HTR-8/SVneo (cell line): ENCODE measurements at regions not wholly inside any gene's neighbourhood (a gene's known extent, or its start where the extent isn't known, plus 50 kb on each side); places are given as distances from the start of the nearest gene placed in this dataset.

Experiments
- DNase-seq: peaks from one replicate; pipeline ENCODE4 v3.0.0; 2011; ENCODE audit warnings: low spot score, mixed read lengths; ENCODE audit not compliant: insufficient read length
- FAIRE-seq: peaks from 2 replicates; lab custom pipeline; 2011; peaks lifted over from hg19 to GRCh38; lab: Jason Lieb, UNC

DNA sequence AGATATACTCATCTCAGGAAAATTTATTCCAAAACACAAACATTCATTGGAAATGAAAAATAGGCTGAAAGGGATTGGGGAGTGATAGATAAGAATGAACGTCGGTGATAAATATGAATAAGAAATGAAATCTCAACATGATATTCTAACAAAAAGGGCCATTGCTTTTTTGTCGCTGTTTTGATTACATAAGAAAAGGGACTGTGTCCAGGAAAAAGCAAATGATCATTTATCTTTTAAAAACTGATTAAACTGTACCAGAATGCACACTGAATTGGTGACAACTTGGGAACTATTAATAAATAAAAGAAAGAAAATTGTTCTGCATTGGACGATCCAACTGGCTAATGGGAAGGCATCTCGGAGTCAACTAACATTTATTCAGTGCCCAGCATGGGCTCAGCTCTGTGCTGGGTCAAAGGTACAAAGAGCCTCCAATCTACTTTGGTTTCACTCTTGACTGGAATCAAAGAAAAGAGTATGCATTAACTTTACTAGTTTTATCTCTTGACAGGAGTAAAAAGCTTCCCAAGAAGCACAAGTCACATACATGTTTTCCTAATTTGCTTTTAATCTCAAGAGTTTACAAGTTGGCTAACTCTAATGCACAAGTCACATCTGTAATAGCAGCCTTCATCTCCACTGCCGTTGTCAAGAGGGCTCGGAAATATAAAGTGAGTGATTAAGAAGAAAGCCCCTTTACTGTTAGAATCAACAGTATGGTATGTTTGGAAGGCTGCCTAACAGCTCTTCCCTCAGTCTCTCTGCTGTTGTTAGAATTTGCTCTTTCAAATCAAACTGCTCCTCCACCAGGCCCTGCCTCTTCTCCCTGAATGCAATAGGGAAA is 280.0 kb downstream of the IGSF11 start:
- FAIRE-seq (no peak), DNase-seq (no peak)

DNA sequence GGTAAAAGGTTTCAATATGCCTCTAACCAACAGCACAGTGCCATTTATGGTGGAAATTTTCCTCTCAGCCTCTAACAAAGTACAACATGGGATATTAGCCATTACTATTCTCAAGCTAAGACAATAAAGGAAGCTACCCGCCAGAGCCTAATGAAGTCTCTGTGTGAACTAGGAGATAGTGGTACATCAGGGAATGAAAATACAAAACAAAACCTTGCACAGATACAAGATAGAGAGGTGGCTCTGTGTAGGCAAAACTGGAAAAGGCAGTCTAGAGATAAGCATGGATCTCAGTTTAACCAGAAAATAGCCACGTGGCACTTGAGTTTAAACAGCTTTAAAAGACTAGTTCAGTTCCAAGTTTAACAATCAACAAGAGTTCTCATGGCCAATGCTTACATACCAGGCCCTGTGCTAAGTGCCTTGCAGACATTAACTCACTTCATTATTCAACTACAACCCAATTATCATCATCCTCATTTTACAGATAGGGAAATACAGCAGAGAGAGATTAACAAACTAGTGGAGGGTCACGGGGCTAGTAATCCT is 279.3 kb downstream of the IGSF11 start:
- no peak for FAIRE-seq
- no peak for DNase-seq

DNA sequence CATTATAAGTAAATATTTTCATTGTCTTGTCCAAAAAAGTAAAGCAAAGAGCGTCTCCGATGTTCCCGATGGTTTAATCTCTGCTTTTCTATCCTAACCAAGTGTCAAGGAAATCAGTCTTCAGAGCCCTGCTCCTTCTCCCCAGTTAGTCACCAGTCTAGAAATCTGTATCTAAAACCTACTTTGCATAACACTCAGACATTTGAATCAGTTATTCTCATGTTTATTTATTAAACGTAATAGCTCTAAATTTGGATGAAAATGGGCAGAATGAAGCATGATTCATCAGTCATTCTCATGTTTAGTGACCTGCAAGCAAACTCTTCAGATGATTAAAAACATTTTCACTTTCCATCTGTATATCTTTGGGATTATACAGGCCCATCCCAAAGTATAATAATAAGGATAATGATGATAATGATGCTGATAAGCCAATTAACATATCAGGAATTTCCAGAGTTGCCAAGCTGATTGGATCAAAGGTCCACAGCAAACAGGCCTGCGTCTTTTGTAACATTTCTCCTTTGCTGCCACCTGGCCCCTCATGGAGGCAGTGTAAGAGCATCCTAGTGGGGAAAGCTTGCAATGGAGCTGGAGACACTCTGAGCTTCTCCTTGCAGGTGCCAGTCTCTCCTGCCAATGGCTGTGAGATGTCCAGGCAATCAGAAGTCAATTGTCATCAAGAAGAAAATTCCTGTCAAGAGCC is 273.9 kb downstream of the IGSF11 start:
- no peak for FAIRE-seq

DNA sequence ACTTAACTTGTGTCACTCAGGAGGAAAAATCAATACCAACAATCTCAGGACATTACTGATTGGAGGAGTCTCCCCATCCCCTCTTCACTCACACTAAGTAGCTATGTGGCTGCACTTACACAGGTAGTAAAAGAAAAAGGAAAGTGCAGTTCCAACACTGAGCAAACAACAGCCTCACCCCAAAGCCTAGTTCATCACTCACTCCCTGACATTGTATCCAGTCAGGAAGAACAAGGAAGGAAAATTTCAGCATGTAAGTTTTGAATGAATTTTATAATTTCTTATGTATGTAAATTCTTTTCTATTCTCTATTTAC is 273.4 kb downstream of the IGSF11 start:
- DNase-seq = no peak
- FAIRE-seq = no peak

More for the DNA sequence above, 273.9 kb downstream of the IGSF11 start:
- no peak for DNase-seq

DNA sequence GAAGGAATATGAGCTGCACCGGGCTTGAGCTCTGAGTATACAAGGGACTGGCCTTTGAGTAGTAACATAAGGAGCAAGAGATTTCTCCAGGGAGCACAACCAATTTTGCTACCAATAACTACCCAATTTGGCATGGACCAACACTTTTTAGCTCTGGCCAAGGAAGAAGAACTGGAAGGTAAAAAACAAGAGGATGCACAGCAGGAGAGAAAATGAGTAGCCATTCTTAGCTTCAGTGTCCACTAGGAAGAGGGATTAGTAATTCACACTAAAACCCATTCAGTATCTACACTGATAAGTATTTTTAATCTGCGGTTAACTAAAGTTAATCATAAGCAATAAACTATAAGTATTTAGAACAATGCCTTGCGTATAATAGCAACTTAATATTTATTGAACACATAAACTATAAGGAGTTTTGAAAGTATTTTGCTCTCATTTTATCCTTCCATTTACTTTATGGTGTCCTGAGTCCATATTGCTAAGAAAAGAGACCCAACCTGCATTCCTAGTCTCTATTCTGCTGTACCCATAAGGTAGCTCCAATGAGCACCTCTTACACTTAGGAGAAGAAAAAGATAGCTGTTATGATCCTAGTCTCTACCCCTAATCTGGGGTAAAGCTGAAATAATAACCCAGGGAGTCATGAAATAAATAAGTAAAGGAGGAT is 268.9 kb downstream of the IGSF11 start:
- no peak for DNase-seq
- no peak for FAIRE-seq

DNA sequence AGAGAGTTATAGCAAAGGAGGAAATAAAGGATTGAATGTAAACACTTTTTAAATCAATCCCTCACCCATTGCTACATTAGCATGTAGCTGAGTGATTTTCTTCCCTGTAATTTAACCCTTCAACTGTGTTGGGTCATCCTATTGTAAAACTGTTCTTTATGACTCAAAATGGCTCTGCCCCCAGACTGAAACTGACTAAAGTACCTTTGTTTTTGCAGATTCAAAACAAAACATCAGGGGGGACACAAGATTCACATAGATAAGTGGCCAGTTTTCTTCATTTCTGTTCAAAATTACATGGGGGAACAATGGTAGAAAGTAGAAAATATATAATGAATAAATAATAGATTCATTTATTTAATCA is 268.4 kb downstream of the IGSF11 start:
- FAIRE-seq = no peak
- no peak for DNase-seq

DNA sequence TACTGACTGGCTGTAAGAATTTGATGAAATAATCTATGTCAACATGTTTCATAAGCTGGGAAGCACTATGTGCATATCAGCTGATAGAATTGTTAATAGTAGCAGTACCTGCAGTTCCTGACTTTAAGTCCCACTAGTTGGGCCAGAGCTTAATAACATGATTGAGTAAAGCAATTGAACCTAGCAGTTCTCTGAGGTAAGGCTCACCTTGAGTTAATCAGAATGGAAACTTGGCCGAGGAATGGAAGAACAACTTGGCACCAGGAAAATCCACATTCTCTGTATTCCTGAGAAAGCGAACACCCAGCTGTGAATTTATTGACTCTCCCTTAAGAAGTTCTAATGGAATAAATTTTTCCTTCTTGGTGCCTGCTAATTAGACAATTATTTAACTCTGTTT is 262.6 kb downstream of the IGSF11 start:
- no peak for FAIRE-seq
- DNase-seq = no peak

DNA sequence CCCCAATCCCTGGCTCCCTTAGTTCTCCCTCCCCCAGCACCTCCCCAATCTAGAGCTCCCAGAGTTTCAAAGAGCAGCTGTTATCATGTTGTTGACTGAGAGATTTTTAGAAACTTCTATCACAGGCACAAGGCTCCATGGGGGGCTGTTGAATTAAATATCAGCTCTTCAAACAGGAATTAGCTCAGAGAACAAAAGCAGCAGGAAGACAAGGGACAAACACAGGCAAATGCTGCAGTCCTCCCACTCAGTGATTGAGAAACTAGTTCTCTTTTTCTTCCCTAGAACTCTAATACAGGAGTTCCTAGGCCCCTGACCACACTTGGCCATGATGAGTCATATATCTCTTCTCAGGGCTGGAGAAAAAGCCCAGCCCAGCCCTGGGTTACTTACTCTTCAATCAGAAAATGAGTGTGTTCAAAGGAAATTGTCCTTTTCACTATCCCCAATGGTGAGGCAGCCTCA is 262.1 kb downstream of the IGSF11 start:
- FAIRE-seq (no peak), DNase-seq (no peak)

DNA sequence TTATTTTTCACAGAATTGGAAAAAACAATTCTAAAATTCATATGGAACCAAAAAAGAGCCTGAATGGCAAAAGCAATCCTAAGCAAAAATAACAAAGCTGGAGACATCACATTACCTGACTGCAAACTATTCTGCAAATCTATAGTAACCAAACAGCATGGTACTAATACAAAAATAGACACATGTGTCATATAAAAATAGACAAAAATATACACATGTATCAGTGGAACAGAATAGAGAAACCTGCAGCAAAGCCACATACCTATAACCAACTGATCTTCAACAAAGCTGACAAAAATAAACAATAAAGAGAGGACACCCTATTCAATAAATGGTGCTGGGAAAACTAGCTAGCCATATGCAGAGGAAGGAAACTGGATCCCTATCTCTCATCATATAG is 259.6 kb downstream of the IGSF11 start:
- DNase-seq (no peak), FAIRE-seq (no peak)

DNA sequence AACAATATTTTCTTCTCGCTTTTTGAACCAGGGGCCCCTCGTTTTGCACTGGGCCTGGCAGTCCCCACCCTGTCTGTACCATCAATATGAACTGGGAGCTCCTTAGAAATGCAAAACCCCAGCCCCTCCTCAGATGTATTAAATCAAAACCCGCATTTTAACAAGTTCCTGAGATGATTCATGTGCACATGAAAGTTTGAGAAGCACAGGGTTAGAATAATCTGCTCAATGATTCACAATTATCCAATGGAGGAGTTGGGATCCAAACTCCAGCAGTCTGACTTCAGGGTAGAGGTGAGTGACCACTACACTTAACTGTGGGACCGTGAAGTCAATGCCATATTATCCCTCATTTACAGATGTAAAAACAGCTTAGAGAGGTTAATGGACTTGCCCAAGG is 256.4 kb downstream of the IGSF11 start:
- no peak for FAIRE-seq
- DNase-seq = no peak

DNA sequence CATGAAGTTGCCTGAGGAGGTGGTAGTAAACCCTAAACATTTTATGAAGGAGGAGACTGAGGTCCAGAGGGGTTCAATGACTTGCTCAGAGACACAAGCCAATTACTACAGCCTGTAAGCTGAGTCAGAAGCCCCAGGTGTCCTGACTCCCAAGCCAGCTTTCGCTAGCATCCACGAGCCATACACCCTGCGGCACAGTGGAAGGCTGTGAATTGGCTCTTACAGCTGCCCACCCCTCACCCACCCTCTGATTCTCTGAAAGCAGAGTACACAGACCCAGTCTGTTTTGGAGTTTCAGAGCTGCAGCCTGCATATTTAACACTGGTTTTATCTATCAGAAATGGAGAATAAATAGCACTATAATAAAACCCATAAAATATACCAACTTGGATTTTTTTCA is 253.4 kb downstream of the IGSF11 start:
- FAIRE-seq = no peak
- no peak for DNase-seq

DNA sequence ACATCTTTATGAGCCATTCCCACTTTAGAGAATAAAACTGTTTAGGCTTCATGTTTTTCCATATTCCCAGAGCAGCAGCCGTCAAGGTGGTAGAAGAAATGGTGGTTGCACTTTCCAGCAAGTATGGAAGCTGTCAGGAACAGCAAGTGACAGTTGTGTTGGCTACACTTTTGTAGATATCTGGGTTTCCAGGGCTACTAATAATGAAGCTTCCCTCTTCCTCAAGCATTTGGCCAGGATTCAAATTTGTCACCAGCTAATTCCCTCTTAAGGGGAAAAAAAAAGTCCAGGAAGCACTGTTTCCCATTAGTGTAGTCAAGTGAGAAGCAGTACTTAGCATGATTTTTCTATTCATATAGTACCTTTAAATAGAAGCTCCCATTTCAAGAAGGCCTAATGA is 252.8 kb downstream of the IGSF11 start:
- no peak for DNase-seq

DNA sequence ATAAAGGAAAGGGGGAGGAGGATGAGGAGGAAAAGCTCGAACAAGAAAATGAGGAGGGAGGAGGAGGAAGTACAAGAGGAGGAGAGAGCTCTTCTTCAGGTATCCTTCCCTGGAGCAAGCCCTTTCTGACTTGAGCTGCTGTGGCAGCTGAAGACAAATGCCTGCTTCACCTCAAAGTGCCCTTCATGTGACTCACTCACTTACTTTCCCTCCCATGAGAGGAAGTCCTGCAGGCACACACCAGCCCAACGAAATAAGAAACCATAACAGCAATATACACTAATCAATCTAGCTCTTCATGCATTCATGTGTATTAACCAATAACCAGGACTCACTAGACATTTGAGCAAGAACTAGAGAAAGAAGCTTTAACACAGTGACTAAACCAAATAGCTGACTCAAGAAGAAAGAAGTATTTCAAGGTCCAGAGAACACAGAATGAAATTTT is 251.9 kb downstream of the IGSF11 start:
- DNase-seq = no peak
- FAIRE-seq = no peak

More for the DNA sequence above, 252.8 kb downstream of the IGSF11 start:
- FAIRE-seq = no peak

DNA sequence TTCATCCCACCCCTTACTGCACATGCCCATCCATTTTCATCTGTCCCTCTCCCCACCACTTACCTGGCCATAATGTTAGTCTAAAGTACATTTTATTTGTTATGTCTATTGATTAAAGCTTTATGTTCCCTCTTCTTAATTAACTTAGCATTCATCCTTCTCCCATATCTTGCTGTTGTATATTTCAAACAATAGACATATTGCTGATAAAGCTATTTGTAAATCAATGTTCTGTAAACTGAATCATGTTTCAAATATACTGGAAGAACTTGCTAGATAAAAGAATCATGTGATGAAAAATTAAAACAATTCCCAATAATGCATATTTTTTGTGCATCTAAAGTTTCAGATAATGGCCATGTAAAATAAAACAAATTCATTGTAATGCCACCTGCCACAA is 249.2 kb downstream of the IGSF11 start:
- FAIRE-seq (no peak), DNase-seq (no peak)

DNA sequence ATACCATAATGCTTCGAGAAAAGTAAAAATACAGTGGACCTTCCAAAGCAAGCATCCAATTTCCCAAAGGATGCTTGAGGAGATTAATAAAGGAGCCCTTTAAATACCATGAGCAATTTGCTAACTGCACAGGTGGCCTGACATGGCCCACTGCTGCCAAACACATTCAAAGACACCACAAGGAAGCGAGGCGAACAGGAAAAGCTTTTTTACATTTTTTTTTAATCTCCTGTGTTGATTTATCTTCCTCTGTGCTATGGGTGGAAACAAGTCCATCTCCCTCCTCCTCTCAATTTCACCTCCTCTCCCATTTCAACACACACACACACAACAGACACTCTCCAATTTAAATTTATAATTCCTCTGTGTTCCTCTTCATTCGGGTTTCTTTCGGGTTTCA is 243.4 kb downstream of the IGSF11 start:
- DNase-seq (no peak), FAIRE-seq (no peak)

DNA sequence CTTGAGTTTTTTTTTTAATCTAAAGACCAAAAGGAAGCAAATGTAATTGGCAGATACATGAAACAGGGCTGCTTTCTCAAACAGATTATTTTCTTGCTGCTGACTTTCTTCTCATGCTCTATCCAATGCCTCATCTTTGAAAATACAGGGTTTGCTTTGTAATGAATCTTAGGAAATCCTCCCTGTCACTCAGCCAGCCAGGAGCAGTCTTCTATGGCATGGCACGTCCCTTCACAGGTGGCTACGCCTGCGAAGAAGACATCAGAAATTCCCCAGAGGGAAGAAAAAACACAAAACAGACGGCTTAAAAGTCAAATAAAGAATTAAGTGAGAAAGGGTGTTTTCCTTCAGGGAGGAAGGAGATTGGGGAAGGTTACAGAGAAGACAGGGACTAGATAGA is 242.5 kb downstream of the IGSF11 start:
- DNase-seq (no peak), FAIRE-seq (no peak)

DNA sequence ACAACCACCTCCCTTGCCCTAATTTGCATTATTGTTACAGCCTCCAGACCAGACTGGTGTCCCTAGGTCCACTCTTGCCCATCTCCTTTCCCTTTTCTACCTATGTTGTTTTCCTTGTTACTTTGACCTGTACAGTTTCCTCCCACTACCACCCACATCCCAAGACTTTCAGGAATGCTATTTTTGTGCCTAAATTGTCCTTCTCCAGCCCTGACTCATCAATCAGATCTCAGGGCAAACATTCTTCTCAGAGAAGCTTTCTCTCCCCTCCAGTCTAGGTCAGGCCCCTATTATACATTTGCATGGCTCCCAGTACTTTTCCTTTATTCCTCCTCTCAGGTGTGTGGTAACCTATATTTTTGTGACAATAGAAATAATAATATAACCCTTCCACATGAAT is 241.5 kb downstream of the IGSF11 start:
- FAIRE-seq (no peak), DNase-seq (no peak)

DNA sequence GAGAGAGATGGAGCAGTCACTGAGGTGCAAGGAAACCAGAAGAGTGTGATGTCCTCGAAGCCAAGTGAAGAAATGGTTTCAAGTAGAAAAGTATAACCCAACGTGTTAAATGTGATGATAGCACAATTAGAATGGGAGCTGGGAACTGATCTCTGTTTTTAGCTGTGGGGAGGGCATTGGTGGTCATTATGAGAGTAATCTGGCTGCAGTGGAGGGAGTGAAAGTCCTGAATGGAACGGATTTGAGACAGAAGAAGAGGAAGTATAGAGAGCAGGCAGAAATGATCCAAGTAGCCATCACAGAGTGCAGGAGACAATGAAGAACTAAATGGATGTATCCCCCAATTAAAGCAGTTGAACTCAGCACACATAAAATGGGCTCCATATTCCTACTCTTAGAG is 235.3 kb downstream of the IGSF11 start:
- no peak for DNase-seq

DNA sequence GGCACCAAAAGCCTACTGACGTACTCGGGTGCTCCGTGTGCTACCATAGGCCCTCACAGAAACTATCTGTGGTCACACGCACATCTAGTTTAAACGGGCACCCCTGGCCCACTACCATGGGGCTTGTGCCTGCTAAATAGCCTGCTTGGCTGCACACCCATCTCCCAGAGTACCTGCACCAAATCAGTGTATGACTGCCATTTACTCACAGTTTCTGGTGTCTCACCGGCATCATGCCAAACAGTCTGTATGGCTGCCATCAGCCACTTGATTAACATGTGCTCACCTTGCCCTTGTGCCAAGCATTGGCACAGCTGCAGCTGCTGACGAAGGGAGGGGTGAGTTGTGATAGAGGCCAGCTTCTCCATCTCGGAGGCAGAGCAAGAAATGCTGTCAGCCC is 232.7 kb downstream of the IGSF11 start:
- FAIRE-seq (no peak), DNase-seq (no peak)

More for the DNA sequence above, 235.3 kb downstream of the IGSF11 start:
- FAIRE-seq = no peak

DNA sequence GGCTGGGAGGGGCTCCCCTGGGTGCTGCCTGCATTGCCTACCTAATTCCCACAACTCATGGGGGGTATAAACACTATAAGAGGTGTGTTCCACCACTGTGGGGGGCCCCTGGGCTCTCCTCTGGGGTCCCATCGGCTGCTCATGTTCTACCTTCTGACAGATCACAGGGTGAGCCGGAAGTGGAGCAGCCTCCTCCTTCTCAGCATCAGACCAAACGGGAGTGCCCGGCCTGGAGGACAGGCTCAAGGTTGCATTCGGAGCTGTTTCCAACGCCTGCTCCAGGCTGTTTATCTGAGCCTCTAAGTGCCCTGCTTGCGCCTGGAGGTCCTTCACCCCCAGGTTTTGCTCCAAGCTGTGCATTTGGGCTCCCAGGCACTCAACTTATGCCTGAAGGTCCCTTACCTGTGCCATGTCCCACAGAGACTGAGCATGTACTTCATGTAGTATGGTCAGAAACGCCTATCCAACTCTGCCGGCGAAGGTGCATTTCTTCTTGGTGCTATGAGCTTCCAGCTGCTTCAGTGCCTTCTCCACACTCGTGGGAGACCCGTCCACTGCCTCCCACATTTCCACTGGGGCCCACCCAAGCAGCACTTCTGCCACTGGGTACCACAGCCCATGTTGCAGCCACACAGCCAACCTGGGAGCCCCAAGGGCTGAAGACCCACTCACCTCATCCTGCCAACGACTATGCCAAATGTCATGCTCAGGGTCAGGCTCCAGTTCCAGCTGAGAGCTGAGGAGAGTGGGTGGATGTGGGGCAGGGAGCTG is 232.1 kb downstream of the IGSF11 start:
- FAIRE-seq (no peak), DNase-seq (no peak)
